ENCODE measurements at regions not wholly inside any gene's neighbourhood (a gene's known extent, or its start where the extent isn't known, plus 50 kb on each side); places are given as distances from the start of the nearest gene placed in this dataset.

DNA sequence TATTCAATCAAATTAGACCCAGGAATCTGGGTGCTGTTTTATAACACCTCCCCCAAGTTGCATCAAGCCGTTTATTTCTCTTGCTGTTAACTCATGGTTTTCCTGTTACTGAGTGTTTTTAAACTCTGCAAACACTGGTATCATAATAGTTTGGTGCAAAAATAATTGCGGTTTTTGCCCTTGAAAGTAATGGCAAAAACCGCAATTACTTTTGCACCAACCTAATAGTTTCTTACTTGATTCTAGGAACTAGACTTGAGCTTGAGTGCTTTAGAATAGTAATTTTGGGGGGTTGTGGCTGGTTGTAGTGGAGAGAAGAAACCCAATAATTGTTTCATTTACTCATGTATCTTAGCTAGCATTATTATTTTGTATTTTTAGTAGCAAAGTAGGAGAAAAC, 156.6 kb downstream of the FHIP1A start (continued):
- TF ChIP-seq, protein P1, sequence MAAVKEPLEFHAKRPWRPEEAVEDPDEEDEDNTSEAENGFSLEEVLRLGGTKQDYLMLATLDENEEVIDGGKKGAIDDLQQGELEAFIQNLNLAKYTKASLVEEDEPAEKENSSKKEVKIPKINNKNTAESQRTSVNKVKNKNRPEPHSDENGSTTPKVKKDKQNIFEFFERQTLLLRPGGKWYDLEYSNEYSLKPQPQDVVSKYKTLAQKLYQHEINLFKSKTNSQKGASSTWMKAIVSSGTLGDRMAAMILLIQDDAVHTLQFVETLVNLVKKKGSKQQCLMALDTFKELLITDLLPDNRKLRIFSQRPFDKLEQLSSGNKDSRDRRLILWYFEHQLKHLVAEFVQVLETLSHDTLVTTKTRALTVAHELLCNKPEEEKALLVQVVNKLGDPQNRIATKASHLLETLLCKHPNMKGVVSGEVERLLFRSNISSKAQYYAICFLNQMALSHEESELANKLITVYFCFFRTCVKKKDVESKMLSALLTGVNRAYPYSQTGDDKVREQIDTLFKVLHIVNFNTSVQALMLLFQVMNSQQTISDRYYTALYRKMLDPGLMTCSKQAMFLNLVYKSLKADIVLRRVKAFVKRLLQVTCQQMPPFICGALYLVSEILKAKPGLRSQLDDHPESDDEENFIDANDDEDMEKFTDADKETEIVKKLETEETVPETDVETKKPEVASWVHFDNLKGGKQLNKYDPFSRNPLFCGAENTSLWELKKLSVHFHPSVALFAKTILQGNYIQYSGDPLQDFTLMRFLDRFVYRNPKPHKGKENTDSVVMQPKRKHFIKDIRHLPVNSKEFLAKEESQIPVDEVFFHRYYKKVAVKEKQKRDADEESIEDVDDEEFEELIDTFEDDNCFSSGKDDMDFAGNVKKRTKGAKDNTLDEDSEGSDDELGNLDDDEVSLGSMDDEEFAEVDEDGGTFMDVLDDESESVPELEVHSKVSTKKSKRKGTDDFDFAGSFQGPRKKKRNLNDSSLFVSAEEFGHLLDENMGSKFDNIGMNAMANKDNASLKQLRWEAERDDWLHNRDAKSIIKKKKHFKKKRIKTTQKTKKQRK (IDR thresholded peaks at IDR 0.05; ENCODE audit: low read depth, low read length) = no peak
- no peak for TF ChIP-seq IRF4 (IDR thresholded peaks at IDR 0.05; ENCODE audit: low read depth, low read length)

DNA sequence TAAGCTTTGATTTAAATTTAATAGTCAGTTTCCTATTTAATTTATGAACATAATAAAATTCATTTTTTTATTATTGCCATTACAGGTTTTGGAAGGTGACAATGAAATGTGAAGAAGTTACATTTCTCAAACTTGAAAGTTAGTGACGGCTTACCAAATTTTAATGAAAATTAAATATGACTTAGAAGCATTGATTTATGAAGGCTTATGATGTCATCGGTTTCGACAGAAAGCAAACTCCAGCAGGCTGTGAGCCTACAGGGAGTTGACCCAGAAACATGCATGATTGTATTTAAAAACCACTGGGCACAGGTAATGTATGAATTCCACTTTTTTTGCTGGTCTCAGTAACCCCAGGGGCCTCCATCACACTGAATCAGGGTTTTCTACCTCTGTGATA, 157.1 kb downstream of the FHIP1A start:
- DNase-seq (ENCODE audit: low read depth, low spot score) (no peak), FAIRE-seq (no peak), ATAC-seq (no peak)
- POLR2A ChIA-PET = no interaction called here
- Histone ChIP-seq H3K9me3 (replicated peaks; ENCODE audit: control insufficient read depth, insufficient read depth, low read length) (no peaks in the 10 kb centered on the region), H3K79me2 (ENCODE audit: control insufficient read depth, insufficient read depth, low read length) (no peaks in the 10 kb centered on the region), H3K27ac (ENCODE audit: control insufficient read depth, insufficient read depth) (no peak overlapping the region), H3K27me3 (replicated peaks in 1 of 2; ENCODE audit: control insufficient read depth in 2 of 2, insufficient read depth in 2 of 2, low read length in 1 of 2) (peaks cover 0 to 2% of the 10 kb centered on the region in 2 experiments; a peak in 2 of 4 replicates), H3K4me2 (ENCODE audit: control insufficient read depth, insufficient read depth) (no peak overlapping the region), H4K20me1 (ENCODE audit: control insufficient read depth, insufficient read depth) (no peaks in the 10 kb centered on the region; the same call in 1 of the 2 replicates), H3K4me1 (ENCODE audit: control insufficient read depth, insufficient read depth, low read length) (peaks cover 4% of the 10 kb centered on the region; the same call in 1 of the 2 replicates), H2AFZ (ENCODE audit: control insufficient read depth, low read depth, low read length) (no peak overlapping the region), H3K9ac (ENCODE audit: control insufficient read depth, insufficient read depth, low read length) (no peak overlapping the region), H3K4me3 (no peak overlapping the region), H3K36me3 (ENCODE audit: control insufficient read depth in 2 of 2, insufficient read depth in 2 of 2, low read length in 1 of 2) (no peaks in the 10 kb centered on the region)
- no TSS peak for BruUV-seq (replicated peaks)
- intact Hi-C loops (cut with micrococcal nuclease; ENCODE audit: unreplicated experiment) (no loop called here), in situ Hi-C loops (cut with MboI) (no loop called here)
- SMC1A ChIA-PET (ENCODE audit: uncharacterized antibody, unreplicated experiment) = interaction anchor here (1.2 kb wide), 1 partner anchor 9 kb away, joined by 3 read pairs; no protein-coding TSS in a partner anchor
- 15% methylated on average over 3 of the region's 3 CpGs for WGBS (ENCODE audit: insufficient coverage, insufficient replicate concordance, low lambda C conversion rate, missing lambda C conversion rate)
- RAD21 ChIA-PET (ENCODE audit: unreplicated experiment) = no interaction called here
- CTCF ChIA-PET = no interaction called here
- TF ChIP-seq ETV6 (conservative IDR thresholded peaks at IDR 0.05 in 1 of 2, IDR thresholded peaks at IDR 0.05 in 1 of 2; ENCODE audit: borderline replicate concordance in 1 of 2, low read depth in 1 of 2) (no peak), RFX5 (IDR thresholded peaks at IDR 0.05; ENCODE audit: low read depth, low read length) (no peak), CHD4 (IDR thresholded peaks at IDR 0.05) (no peak), KDM1A (IDR thresholded peaks at IDR 0.05; ENCODE audit: borderline replicate concordance) (no peak), POU2F2 (IDR thresholded peaks at IDR 0.05; ENCODE audit: borderline replicate concordance, low read depth, low read length) (no peak), HDAC6 (IDR thresholded peaks at IDR 0.05; ENCODE audit: unreplicated experiment) (no peak), NBN (IDR thresholded peaks at IDR 0.05) (no peak), CBX5 (IDR thresholded peaks at IDR 0.05; ENCODE audit: low read depth) (no peak), GABPA (IDR thresholded peaks at IDR 0.05; ENCODE audit: low read depth) (no peak), MEF2A (IDR thresholded peaks at IDR 0.05; ENCODE audit: insufficient read depth, low read depth, low read length) (no peak), TARDBP (IDR thresholded peaks at IDR 0.05; ENCODE audit: borderline replicate concordance) (no peak), CHD1 (IDR thresholded peaks at IDR 0.05; ENCODE audit: low read depth, low read length) (no peak), HCFC1 (IDR thresholded peaks at IDR 0.05; ENCODE audit: low read length) (no peak)
- TF ChIP-seq, protein P2, sequence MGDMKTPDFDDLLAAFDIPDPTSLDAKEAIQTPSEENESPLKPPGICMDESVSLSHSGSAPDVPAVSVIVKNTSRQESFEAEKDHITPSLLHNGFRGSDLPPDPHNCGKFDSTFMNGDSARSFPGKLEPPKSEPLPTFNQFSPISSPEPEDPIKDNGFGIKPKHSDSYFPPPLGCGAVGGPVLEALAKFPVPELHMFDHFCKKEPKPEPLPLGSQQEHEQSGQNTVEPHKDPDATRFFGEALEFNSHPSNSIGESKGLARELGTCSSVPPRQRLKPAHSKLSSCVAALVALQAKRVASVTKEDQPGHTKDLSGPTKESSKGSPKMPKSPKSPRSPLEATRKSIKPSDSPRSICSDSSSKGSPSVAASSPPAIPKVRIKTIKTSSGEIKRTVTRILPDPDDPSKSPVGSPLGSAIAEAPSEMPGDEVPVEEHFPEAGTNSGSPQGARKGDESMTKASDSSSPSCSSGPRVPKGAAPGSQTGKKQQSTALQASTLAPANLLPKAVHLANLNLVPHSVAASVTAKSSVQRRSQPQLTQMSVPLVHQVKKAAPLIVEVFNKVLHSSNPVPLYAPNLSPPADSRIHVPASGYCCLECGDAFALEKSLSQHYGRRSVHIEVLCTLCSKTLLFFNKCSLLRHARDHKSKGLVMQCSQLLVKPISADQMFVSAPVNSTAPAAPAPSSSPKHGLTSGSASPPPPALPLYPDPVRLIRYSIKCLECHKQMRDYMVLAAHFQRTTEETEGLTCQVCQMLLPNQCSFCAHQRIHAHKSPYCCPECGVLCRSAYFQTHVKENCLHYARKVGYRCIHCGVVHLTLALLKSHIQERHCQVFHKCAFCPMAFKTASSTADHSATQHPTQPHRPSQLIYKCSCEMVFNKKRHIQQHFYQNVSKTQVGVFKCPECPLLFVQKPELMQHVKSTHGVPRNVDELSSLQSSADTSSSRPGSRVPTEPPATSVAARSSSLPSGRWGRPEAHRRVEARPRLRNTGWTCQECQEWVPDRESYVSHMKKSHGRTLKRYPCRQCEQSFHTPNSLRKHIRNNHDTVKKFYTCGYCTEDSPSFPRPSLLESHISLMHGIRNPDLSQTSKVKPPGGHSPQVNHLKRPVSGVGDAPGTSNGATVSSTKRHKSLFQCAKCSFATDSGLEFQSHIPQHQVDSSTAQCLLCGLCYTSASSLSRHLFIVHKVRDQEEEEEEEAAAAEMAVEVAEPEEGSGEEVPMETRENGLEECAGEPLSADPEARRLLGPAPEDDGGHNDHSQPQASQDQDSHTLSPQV (IDR thresholded peaks at IDR 0.05) = no peak
- TF ChIP-seq, protein P3, sequence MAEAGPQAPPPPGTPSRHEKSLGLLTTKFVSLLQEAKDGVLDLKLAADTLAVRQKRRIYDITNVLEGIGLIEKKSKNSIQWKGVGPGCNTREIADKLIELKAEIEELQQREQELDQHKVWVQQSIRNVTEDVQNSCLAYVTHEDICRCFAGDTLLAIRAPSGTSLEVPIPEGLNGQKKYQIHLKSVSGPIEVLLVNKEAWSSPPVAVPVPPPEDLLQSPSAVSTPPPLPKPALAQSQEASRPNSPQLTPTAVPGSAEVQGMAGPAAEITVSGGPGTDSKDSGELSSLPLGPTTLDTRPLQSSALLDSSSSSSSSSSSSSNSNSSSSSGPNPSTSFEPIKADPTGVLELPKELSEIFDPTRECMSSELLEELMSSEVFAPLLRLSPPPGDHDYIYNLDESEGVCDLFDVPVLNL (IDR thresholded peaks at IDR 0.05; ENCODE audit: low read depth, low read length) = no peak
